ENCODE measurements at regions not wholly inside any gene's neighbourhood (a gene's known extent, or its start where the extent isn't known, plus 50 kb on each side); places are given as distances from the start of the nearest gene placed in this dataset.

DNA sequence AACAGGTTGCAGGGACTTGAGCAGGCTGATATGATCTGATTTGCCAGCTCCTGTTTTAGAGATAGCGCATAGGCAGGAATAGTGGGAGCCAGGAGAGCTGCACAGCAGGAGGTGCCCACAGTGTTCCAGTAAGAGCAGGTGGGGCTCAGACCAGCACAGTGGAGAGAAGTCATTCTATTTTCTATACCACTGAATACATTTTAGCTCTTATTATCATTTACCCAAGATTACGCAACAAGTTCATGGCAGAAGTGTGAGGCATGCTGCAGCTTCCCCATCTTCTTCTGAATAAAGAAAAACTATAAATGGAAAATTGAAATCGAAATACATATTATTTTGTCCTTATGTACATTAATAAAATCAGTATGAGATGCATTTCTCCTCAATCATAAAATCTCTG is 114.7 kb upstream of the EDNRA start:
- Histone ChIP-seq H3K27me3 (replicated peaks) (no peaks in the 10 kb centered on the region), H3K4me3 (no peak overlapping the region), H3K27ac (no peak overlapping the region), H3K4me1 (replicated peaks) (peaks cover 36% of the 10 kb centered on the region), H3K36me3 (no peaks in the 10 kb centered on the region), H3K9me3 (replicated peaks) (no peaks in the 10 kb centered on the region)
- no peak for DNase-seq (ENCODE audit: low read depth in 1 of 2, low spot score in 2 of 2)

DNA sequence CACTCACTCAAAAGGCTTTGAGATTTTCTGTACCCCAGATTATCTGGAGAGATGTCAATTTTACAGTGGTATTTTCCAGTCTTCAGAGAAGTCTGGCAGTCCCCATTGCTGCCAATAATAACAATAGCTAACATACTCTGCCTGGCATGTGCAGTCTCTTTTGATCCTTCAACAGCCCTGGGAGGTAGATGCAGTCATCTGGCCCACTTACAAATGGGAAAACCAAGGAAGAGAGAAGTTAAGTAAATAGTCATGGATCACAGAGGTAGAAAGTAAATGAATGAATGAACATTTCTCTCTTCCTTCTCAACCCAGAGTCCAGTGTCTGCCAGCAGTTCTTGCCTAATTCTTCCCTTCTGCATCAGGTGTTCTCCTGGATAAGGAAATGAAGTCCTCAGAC is 113.0 kb upstream of the EDNRA start:
- Histone ChIP-seq H3K36me3 (no peaks in the 10 kb centered on the region), H3K4me1 (replicated peaks) (peaks cover 30% of the 10 kb centered on the region), H3K27me3 (replicated peaks) (no peaks in the 10 kb centered on the region), H3K27ac (no peak overlapping the region), H3K9me3 (replicated peaks) (no peaks in the 10 kb centered on the region), H3K4me3 (no peak overlapping the region)
- no peak for DNase-seq (ENCODE audit: low read depth in 1 of 2, low spot score in 2 of 2)

DNA sequence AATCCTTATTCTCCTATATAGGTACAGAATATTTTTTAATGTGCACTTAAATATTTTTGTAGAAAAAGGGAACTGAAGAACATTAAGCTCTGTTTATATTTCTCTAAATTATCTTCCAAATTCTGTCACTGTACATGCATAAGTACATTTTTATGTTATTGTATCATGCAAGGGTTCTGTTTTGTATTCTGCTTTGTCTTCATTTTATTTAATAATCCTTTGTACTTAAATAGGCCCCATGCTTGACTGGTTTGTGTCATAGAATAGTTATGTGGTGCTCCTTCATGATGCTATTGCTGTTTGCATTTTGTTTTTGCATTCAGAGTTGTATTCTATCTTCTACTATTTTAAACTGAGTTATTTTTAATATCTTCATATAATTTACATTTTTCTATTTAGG is 111.9 kb upstream of the EDNRA start:
- H3K36me3 ChIP-seq = no peaks in the 10 kb centered on the region
- H3K4me3 ChIP-seq = no peak overlapping the region
- H3K9me3 ChIP-seq (replicated peaks) = no peaks in the 10 kb centered on the region
- peaks cover 28% of the 10 kb centered on the region for H3K4me1 ChIP-seq (replicated peaks)
- H3K27me3 ChIP-seq (replicated peaks) = no peaks in the 10 kb centered on the region
- DNase-seq (ENCODE audit: low read depth in 1 of 2, low spot score in 2 of 2) = no peak
- H3K27ac ChIP-seq = no peak overlapping the region

DNA sequence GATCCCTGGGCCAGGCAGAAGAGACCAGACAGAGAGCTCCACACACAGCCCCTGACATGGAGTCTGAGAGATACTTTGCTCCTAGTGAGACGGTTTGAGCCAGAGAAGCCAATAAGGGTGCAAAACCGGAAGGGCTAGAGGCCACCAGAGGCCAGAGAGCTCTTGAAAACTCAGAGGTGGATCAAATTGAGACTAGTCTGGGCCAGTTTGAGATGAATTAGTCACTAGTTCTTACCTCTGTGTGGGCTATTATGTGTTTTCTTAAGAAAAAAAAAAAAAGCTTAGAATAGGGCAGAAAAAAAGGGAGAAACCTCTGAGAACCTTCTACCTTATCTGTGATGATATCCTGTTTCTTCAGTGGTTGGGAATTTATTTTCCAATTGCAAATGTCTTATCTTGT is 110.4 kb upstream of the EDNRA start:
- Histone ChIP-seq H3K9me3 (replicated peaks) (no peaks in the 10 kb centered on the region), H3K36me3 (no peaks in the 10 kb centered on the region), H3K4me3 (no peak overlapping the region), H3K27me3 (replicated peaks) (no peaks in the 10 kb centered on the region), H3K4me1 (replicated peaks) (peaks cover 28% of the 10 kb centered on the region), H3K27ac (no peak overlapping the region)
- DNase-seq (ENCODE audit: low read depth in 1 of 2, low spot score in 2 of 2) = peak in 1 of 2 experiments; percentile 22

DNA sequence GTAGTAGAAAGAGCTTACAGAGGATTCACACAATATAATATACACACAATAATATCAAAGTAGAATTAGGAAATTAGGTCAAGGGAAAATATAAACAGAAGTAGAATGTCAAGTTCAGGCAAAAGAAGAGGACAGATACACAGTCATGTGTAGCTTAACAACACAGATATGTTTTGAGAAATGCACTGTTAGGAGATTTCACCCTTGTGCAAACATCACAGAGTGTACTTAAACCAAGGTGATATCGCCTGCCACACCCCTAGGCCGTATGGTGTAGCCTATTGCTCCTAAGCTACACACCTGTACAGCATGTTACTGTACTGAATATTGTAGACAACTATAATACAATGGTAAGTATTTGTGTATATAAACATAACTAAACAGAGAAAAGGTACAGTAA is 110.0 kb upstream of the EDNRA start:
- DNase-seq (ENCODE audit: low read depth in 1 of 2, low spot score in 2 of 2) = no peak
- Histone ChIP-seq H3K9me3 (replicated peaks) (no peaks in the 10 kb centered on the region), H3K4me1 (replicated peaks) (peaks cover 28% of the 10 kb centered on the region), H3K27ac (no peak overlapping the region), H3K4me3 (no peak overlapping the region), H3K27me3 (replicated peaks) (no peaks in the 10 kb centered on the region), H3K36me3 (no peaks in the 10 kb centered on the region)

DNA sequence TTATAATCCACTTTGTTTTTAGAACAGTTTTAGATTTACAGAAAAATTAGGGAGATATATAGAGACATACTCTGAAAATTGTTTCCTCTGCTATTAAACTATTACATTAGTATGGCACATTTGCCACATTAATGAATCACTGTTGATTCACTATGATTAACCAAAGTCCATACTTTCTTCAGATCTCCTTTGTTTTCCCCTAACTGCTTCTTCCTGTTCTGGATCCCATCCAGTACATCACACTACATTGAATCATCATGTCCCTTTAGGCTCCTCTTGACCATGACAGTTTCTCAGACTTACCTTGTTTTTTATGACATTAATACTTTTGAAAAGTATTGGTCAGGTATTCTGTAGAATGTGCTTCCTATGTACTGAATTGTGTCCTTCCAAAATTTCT is 109.2 kb upstream of the EDNRA start:
- H3K27ac ChIP-seq = 0 out of 2 replicates have a peak overlapping the region, but pooled peaks have one; percentile 3
- no peaks in the 10 kb centered on the region for H3K36me3 ChIP-seq
- no peaks in the 10 kb centered on the region for H3K27me3 ChIP-seq (replicated peaks)
- H3K9me3 ChIP-seq (replicated peaks) = no peaks in the 10 kb centered on the region
- no peak overlapping the region for H3K4me3 ChIP-seq
- no peak for DNase-seq (ENCODE audit: low read depth in 1 of 2, low spot score in 2 of 2)
- peaks cover 28% of the 10 kb centered on the region for H3K4me1 ChIP-seq (replicated peaks)

DNA sequence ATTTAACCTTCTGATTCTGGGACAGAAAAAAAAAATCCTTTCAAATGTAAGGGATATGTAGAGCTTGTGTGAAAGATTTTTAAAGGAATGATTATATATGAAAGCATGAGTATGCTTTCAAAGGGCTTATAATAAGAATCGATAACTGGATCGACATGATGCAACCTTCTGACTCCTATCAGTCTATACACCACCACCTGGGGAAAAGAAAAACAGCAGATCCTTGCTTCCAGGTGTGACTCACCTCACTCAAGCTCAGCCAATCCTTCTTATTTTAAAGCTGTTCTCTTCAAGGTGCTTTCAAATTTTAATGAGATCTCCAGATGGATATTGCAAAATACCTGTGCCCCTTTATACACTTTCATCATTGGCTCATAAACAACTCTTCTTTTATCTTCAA is 102.1 kb upstream of the EDNRA start:
- H3K36me3 ChIP-seq = no peaks in the 10 kb centered on the region
- no peaks in the 10 kb centered on the region for H3K27me3 ChIP-seq (replicated peaks)
- DNase-seq (ENCODE audit: low read depth in 1 of 2, low spot score in 2 of 2) = no peak
- H3K9me3 ChIP-seq (replicated peaks) = no peaks in the 10 kb centered on the region
- H3K4me1 ChIP-seq (replicated peaks) = no peaks in the 10 kb centered on the region
- no peak overlapping the region for H3K4me3 ChIP-seq
- H3K27ac ChIP-seq = no peak overlapping the region

DNA sequence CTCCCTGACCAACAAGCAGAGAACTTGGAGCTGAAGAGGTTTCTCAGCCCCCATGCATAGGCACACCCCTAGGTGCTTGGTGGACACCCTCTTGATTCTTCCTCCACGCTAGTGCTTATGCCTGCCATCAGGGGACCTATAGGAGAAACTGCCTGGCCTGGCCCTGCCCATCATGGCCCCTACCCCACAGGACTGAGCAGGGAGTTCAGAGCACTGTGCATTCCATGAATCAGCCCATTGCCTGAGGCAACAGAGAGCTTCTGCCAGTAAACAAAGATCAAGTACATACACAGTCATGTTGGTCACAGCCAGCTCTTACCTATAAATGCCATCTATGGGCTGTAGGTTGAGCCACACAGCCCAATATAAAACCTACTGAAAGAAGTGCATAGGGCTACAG is 99.1 kb upstream of the EDNRA start:
- no peaks in the 10 kb centered on the region for H3K9me3 ChIP-seq (replicated peaks)

DNA sequence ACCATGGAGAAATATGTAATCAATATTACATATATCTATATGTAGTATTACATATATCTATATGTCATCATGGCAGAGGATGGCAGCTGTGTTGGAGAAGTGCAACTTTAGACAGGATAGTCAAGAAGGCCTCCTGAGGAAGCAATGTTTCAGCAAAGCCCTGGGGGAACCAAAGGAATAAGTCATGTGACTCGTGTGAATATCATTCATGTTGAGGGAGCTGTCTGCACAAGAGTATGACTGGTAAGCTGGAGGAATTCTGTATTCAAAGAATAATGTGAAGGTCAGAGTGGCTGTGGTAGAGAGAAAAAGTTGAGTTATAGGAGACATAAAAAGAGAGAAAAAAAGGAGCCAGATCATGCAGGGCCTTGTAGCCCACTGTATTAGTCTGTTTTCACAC is 92.9 kb upstream of the EDNRA start:
- Histone ChIP-seq H3K36me3 (no peaks in the 10 kb centered on the region), H3K27ac (no peak overlapping the region), H3K9me3 (replicated peaks) (no peaks in the 10 kb centered on the region), H3K4me3 (no peak overlapping the region), H3K4me1 (replicated peaks) (no peaks in the 10 kb centered on the region), H3K27me3 (replicated peaks) (no peaks in the 10 kb centered on the region)
- DNase-seq (ENCODE audit: low read depth in 1 of 2, low spot score in 2 of 2) = no peak

More for the DNA sequence above, 99.1 kb upstream of the EDNRA start:
- Histone ChIP-seq H3K4me1 (replicated peaks) (no peaks in the 10 kb centered on the region), H3K36me3 (no peaks in the 10 kb centered on the region), H3K27me3 (replicated peaks) (no peaks in the 10 kb centered on the region), H3K4me3 (no peak overlapping the region), H3K27ac (no peak overlapping the region)
- DNase-seq (ENCODE audit: low read depth in 1 of 2, low spot score in 2 of 2) = no peak

DNA sequence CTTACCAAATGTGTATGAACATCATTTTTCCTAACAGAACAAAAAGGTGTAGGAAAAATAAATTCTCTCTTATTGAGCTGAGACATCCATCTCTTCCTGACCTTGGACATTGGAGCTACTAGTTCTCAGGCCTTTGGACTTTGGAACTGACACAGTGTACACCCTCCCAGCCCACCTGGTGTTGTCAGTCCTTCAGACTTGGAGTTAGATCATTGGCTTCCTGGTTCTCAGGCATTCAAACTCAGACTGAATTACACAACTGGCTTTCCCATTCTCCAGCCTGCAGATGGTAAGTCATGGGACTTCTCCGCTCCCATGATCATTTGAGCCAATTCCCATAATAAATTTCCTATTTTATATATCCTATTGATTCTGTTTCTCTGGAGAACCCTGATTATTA is 84.8 kb upstream of the EDNRA start:
- Histone ChIP-seq H3K36me3 (no peaks in the 10 kb centered on the region), H3K4me1 (replicated peaks) (no peaks in the 10 kb centered on the region), H3K4me3 (no peak overlapping the region), H3K9me3 (replicated peaks) (no peaks in the 10 kb centered on the region), H3K27me3 (replicated peaks) (no peaks in the 10 kb centered on the region), H3K27ac (no peak overlapping the region)
- no peak for DNase-seq (ENCODE audit: low read depth in 1 of 2, low spot score in 2 of 2)

DNA sequence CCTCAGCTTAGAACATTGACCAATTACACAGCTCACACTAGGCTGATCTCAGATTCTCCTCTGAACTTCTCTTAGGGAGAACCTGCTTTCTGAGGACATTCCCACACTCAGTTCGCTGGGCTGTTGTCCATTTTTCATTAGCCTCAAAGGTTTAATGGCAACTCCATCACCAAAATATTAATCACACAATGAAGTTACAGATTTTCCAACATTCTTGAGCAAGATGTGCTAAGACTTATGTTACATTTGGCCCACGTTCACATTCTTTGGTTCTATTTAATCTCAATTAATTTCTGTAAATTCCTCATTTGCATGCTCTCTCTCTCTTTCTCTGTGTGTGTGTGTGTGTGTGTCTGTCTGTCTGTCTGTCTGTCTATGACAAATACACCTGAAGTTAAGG is 82.3 kb upstream of the EDNRA start:
- no peaks in the 10 kb centered on the region for H3K36me3 ChIP-seq
- no peaks in the 10 kb centered on the region for H3K4me1 ChIP-seq (replicated peaks)
- no peak overlapping the region for H3K4me3 ChIP-seq
- no peaks in the 10 kb centered on the region for H3K9me3 ChIP-seq (replicated peaks)
- H3K27me3 ChIP-seq (replicated peaks) = no peaks in the 10 kb centered on the region
- no peak for DNase-seq (ENCODE audit: low read depth in 1 of 2, low spot score in 2 of 2)
- H3K27ac ChIP-seq = no peak overlapping the region

DNA sequence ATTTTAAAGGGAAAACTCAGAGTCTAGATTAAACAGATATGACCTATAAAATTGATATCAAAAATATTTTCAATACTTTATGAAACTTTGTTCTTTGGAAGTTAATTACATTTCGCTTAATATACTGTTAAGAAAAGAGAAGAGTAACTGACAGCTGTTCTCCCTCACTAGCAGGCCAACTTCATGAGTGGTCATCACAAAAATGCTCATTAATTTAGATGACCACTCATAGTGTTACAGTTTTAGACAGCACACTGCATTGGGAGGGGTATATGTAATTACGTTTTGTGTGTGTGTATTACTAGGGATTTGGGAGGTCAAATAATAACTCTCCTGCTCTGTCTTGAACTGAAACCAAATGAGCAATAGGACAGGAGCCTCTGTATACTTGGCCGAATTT is 80.2 kb upstream of the EDNRA start:
- H3K27ac ChIP-seq = no peak overlapping the region
- DNase-seq (ENCODE audit: low read depth in 1 of 2, low spot score in 2 of 2) = no peak
- no peaks in the 10 kb centered on the region for H3K4me1 ChIP-seq (replicated peaks)
- H3K9me3 ChIP-seq (replicated peaks) = no peaks in the 10 kb centered on the region
- H3K4me3 ChIP-seq = no peak overlapping the region
- H3K36me3 ChIP-seq = no peaks in the 10 kb centered on the region
- no peaks in the 10 kb centered on the region for H3K27me3 ChIP-seq (replicated peaks)

DNA sequence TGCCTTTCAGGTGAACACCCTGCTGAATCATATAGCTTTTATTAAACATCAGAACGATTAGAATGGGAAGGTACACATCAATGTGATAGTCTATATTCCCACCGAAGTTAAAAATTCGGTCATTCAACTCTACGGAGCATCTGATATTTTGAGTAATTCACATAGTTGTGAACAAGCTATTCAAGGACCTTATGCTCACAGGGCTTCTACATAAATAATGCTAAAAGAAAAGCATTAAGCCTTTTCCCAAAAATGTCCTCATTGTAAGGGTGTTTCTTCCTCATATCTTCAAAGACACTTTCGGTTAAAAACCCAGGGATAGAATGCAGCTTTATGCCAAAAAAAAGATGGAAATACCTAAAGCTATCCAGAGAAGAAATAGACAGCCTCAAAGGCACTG is 79.7 kb upstream of the EDNRA start:
- Histone ChIP-seq H3K27me3 (replicated peaks) (no peaks in the 10 kb centered on the region), H3K9me3 (replicated peaks) (no peaks in the 10 kb centered on the region), H3K4me3 (no peak overlapping the region), H3K4me1 (replicated peaks) (no peaks in the 10 kb centered on the region), H3K36me3 (no peaks in the 10 kb centered on the region), H3K27ac (no peak overlapping the region)
- no peak for DNase-seq (ENCODE audit: low read depth in 1 of 2, low spot score in 2 of 2)

DNA sequence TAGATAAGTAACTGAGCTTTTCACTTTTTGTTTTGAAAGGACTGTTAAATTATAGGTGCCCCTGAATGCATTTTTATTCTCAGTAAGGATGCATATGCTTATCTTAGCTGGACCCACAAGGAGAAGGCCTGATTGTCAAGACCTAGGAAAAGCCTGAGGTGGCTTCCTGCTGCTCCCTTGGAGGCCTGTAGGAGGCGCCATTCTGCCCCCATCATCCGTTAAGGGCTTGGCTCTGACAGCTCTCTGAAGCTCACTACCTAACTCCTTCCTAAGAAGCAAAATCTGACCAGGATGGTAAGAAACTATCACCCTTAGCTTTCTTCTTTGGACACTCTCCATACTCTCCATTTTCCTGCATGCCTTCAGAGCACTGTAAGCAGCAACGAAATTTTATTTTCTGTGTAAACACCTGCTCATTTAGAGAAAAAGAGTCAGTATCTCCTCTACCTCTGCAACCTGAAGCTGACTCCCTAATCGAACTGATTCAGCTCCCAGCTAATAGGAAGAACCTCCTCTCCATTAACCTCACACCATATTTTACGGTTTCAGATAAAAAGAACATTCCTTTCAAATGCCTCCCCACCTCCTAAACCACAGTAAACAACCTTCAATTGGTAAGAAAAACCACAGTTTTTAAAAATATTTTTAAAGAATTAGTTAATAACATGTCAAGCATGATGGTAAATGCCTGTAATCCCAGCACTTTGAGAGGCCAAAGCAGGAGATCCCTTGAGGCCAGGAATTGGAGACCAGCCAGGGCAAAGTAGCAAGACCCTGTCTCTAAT is 73.4 kb upstream of the EDNRA start:
- Histone ChIP-seq H3K4me1 (replicated peaks) (no peaks in the 10 kb centered on the region), H3K9me3 (replicated peaks) (no peaks in the 10 kb centered on the region), H3K27ac (no peak overlapping the region), H3K4me3 (no peak overlapping the region), H3K36me3 (no peaks in the 10 kb centered on the region), H3K27me3 (replicated peaks) (no peaks in the 10 kb centered on the region)
- DNase-seq (ENCODE audit: low read depth in 1 of 2, low spot score in 2 of 2) = no peak

DNA sequence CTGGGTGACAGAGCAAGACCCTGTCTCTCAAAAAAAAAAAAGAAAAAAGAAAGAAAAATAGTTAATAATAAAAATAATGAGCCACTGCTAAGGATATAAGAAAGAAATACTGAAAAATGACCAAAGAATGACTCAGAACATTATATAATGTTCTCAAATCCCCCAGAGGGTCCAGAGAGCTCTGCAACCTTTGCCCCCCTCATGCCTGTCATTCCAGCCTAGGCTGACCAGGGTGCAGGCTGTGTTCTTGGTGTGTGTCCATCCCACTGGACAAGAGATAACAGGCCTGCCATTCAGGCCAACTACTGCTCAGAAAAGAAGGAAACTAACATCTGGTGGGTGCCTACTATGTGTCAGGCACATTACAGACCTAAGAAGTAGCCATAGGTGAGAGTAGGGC is 72.7 kb upstream of the EDNRA start:
- Histone ChIP-seq H3K4me3 (no peak overlapping the region), H3K9me3 (replicated peaks) (no peaks in the 10 kb centered on the region), H3K27me3 (replicated peaks) (no peaks in the 10 kb centered on the region), H3K36me3 (no peaks in the 10 kb centered on the region), H3K27ac (no peak overlapping the region), H3K4me1 (replicated peaks) (no peaks in the 10 kb centered on the region)
- DNase-seq (ENCODE audit: low read depth in 1 of 2, low spot score in 2 of 2) = no peak
